ENCODE measurements at regions not wholly inside any gene's neighbourhood (a gene's known extent, or its start where the extent isn't known, plus 50 kb on each side); places are given as distances from the start of the nearest gene placed in this dataset.

DNA sequence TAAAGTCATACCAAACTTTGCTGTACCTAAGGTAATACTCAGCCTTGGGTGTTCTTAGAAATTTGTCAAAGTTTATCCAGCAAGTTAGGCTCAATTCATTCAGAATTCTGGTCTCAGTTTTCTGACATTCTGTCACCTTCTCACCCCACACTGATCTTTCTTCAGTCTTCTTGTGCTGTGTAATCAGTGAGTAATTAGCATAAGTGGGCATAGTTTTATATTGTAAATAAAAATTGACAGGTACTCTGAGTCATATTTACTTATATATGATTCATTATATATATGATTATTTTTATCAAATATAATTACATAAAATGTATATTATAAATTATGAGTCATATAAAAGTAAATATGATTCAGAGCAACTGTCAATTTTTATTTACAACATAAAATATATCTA is 170.9 kb upstream of the MAGI2 start:
- TF ChIP-seq, protein P1, sequence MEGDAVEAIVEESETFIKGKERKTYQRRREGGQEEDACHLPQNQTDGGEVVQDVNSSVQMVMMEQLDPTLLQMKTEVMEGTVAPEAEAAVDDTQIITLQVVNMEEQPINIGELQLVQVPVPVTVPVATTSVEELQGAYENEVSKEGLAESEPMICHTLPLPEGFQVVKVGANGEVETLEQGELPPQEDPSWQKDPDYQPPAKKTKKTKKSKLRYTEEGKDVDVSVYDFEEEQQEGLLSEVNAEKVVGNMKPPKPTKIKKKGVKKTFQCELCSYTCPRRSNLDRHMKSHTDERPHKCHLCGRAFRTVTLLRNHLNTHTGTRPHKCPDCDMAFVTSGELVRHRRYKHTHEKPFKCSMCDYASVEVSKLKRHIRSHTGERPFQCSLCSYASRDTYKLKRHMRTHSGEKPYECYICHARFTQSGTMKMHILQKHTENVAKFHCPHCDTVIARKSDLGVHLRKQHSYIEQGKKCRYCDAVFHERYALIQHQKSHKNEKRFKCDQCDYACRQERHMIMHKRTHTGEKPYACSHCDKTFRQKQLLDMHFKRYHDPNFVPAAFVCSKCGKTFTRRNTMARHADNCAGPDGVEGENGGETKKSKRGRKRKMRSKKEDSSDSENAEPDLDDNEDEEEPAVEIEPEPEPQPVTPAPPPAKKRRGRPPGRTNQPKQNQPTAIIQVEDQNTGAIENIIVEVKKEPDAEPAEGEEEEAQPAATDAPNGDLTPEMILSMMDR (IDR thresholded peaks at IDR 0.05 in 4 of 5, conservative IDR thresholded peaks at IDR 0.05 in 1 of 5): no peak
- no peak for TF ChIP-seq POLR2A (IDR thresholded peaks at IDR 0.05)

All from gastrocnemius medialis (tissue), 4 donors.